Keratinocyte (primary cell): ENCODE measurements at regions not wholly inside any gene's neighbourhood (a gene's known extent, or its start where the extent isn't known, plus 50 kb on each side); places are given as distances from the start of the nearest gene placed in this dataset.

ENCODE experiments used
- EZH2 ChIP-seq: IDR thresholded peaks from one replicate; pipeline ENCODE4 v1.6.1; 2012; ENCODE audit warnings: inconsistent platforms, mild to moderate bottlenecking, low read length, moderate library complexity
- TF ChIP-seq, protein P1 (sequence below), 3 experiments: IDR thresholded peaks in 1 of 3; conservative IDR thresholded peaks in 1 of 3; optimal IDR thresholded peaks in 1 of 3; 2 replicates in 2 of 3; 3 replicates in 1 of 3; pipeline versions ENCODE3 to v1.5.1; 2011; ENCODE audit warnings: low read length in 3 of 3, mild to moderate bottlenecking in 3 of 3, moderate library complexity in 2 of 3, control low read depth in 1 of 3, inconsistent platforms in 1 of 3; ENCODE audit not compliant: insufficient read depth in 2 of 3; ENCODE audit errors: extremely low read depth in 1 of 3

DNA sequence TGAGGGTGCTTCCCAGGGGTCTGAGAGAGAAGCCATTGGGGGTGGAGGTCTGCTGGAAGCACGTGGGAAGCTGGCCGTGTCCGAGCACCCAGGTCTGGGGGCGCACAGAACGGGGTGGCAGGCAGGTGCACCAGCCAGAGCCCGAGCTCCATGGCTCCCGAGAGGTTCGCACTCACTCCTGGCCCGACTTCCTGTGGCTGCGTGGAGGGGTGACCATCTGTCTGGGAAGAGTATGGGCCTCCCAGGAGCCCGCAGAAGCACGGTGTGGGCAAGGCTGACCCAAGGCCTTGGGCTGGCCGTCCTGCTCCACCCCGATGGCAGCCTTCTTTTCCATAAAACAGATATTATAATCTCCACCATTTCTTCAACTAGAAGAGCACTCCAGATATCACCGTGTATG, 256.0 kb upstream of the B3GAT1 start:
- TF ChIP-seq EZH2: no peak
- TF ChIP-seq, protein P1, sequence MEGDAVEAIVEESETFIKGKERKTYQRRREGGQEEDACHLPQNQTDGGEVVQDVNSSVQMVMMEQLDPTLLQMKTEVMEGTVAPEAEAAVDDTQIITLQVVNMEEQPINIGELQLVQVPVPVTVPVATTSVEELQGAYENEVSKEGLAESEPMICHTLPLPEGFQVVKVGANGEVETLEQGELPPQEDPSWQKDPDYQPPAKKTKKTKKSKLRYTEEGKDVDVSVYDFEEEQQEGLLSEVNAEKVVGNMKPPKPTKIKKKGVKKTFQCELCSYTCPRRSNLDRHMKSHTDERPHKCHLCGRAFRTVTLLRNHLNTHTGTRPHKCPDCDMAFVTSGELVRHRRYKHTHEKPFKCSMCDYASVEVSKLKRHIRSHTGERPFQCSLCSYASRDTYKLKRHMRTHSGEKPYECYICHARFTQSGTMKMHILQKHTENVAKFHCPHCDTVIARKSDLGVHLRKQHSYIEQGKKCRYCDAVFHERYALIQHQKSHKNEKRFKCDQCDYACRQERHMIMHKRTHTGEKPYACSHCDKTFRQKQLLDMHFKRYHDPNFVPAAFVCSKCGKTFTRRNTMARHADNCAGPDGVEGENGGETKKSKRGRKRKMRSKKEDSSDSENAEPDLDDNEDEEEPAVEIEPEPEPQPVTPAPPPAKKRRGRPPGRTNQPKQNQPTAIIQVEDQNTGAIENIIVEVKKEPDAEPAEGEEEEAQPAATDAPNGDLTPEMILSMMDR (optimal IDR thresholded peaks at IDR 0.05 in 1 of 3, IDR thresholded peaks at IDR 0.05 in 1 of 3, conservative IDR thresholded peaks at IDR 0.05 in 1 of 3; ENCODE audit: extremely low read depth in 1 of 3, insufficient read depth in 2 of 3, low read length in 3 of 3): no peak
